ENCODE measurements at regions not wholly inside any gene's neighbourhood (a gene's known extent, or its start where the extent isn't known, plus 50 kb on each side); places are given as distances from the start of the nearest gene placed in this dataset.

DNA sequence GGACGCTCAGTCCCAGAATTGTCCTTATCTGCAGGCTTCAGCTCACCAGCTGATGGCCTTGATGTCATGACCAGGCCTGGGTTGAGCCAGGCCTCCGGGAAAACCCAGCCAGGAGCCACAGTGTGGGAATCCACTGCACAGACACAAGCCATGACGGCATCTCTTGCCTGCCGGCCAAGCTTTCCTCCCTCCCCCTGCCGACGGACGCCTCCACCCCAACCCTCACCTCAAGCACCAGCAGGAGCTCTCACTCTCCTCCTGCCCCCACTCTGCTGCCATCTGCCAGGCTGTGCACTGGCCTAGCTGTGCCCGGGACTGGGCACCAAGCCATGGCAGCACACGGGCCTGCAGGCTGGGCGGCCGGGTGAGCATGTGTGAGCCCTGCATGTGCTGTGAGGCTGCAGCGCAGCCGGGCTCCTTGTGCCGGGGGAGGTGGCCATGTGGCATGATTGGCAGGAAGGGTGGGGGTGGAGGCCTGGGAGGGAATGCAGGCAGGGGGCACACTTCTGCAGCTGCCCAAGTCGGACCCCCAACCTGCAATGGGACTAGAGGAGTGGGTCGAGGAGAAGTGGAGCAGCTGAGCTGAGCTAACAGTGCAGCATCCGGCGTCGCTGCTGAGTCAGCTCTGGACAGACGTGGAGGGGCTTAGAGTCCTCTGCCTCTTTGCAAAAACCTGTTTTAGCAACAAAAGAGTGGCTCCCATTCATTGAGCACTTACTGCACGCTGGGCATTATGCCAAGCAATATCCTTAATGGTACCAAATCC is 268.5 kb downstream of the CBLN1 start:
- ChIA-PET POLR2A (no interaction called here), CTCF (no interaction called here), RAD21 (ENCODE audit: low non-redundant PET in 1 of 2, low total read pairs in 2 of 2, uncharacterized antibody in 2 of 2, unreplicated experiment in 2 of 2) (no interaction called here)
- Histone ChIP-seq H3K36me3 (ENCODE audit: control insufficient read depth in 1 of 2, insufficient read depth in 2 of 2, low read length in 2 of 2) (no peaks in the 10 kb centered on the region), H3K9me2 (ENCODE audit: insufficient read depth) (no peaks in the 10 kb centered on the region), H3K9ac (ENCODE audit: low read length) (no peak overlapping the region), H3K9me3 (ENCODE audit: control insufficient read depth in 1 of 2, insufficient read depth in 1 of 2, low read depth in 1 of 2, low read length in 2 of 2) (no peaks in the 10 kb centered on the region), H3K4me1 (ENCODE audit: control insufficient read depth in 1 of 2, insufficient read depth in 2 of 2, low read length in 2 of 2) (no peaks in the 10 kb centered on the region), H3K4me2 (ENCODE audit: low read length) (no peak overlapping the region), H3K27ac (ENCODE audit: low read depth, low read length) (no peak overlapping the region), H3K27me3 (ENCODE audit: insufficient read depth, low read length) (no peaks in the 10 kb centered on the region), H3K79me2 (ENCODE audit: insufficient read depth, low read length) (no peaks in the 10 kb centered on the region), H4K20me1 (ENCODE audit: insufficient read depth) (no peaks in the 10 kb centered on the region), H3K4me3 (replicated peaks in 1 of 2; ENCODE audit: low read depth in 1 of 2, low read length in 2 of 2) (no peak overlapping the region), H2AFZ (ENCODE audit: low read depth, low read length, poor library complexity, severe bottlenecking) (no peak overlapping the region)
- DNase-seq (ENCODE audit: low read depth, low spot score) = no peak
- TF ChIP-seq YY1 (IDR thresholded peaks at IDR 0.05; ENCODE audit: extremely low read depth, insufficient replicate concordance, low read depth, low read length) = no peak
- no peak for TF ChIP-seq MAX (IDR thresholded peaks at IDR 0.05)
- TF ChIP-seq CBX3 (IDR thresholded peaks at IDR 0.05; ENCODE audit: low read depth) = no peak
- TF ChIP-seq SP1 (IDR thresholded peaks at IDR 0.05; ENCODE audit: low read depth) = no peak
- no peak for TF ChIP-seq ZBTB33 (IDR thresholded peaks at IDR 0.05; ENCODE audit: extremely low read depth, insufficient replicate concordance, low read length)
- TF ChIP-seq ELF1 (IDR thresholded peaks at IDR 0.05; ENCODE audit: borderline replicate concordance, low read depth) = no peak
- no peak for TF ChIP-seq FOSL1 (IDR thresholded peaks at IDR 0.05; ENCODE audit: low read depth)
- no peak for TF ChIP-seq EZH2 (IDR thresholded peaks at IDR 0.05)
- TF ChIP-seq SIN3A (IDR thresholded peaks at IDR 0.05; ENCODE audit: low read depth) = no peak
- TF ChIP-seq JUND (IDR thresholded peaks at IDR 0.05) = no peak
- TF ChIP-seq CTCF (IDR thresholded peaks at IDR 0.05 in 2 of 3, conservative IDR thresholded peaks at IDR 0.05 in 1 of 3; ENCODE audit: borderline replicate concordance in 1 of 3, insufficient read depth in 1 of 3, low read depth in 2 of 3, low read length in 2 of 3) = no peak
- TF ChIP-seq, protein P1, sequence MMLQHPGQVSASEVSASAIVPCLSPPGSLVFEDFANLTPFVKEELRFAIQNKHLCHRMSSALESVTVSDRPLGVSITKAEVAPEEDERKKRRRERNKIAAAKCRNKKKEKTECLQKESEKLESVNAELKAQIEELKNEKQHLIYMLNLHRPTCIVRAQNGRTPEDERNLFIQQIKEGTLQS (IDR thresholded peaks at IDR 0.05) = no peak
- no peak for TF ChIP-seq POLR2A (IDR thresholded peaks at IDR 0.05; ENCODE audit: borderline replicate concordance, extremely low read depth, insufficient read depth, insufficient read length)
- BruUV-seq (replicated peaks) = no TSS peak
- intact Hi-C loops (cut with micrococcal nuclease) = no loop called here
- ATAC-seq = no peak
